ENCODE measurements at regions not wholly inside any gene's neighbourhood (a gene's known extent, or its start where the extent isn't known, plus 50 kb on each side); places are given as distances from the start of the nearest gene placed in this dataset.

GRCh38 chr7:24216576-24217125 lies 67.3 kb upstream of the NPY start:
- TF ChIP-seq CTCF (IDR thresholded peaks at IDR 0.05): no peak
- no peak for TF ChIP-seq POLR2A (IDR thresholded peaks at IDR 0.05)
